ENCODE measurements at regions not wholly inside any gene's neighbourhood (a gene's known extent, or its start where the extent isn't known, plus 50 kb on each side); places are given as distances from the start of the nearest gene placed in this dataset.

- TF ChIP-seq CTCF (IDR thresholded peaks at IDR 0.05), result no peak
- TF ChIP-seq POLR2A (IDR thresholded peaks at IDR 0.05), result no peak
Observed at GRCh38 chr6:40288919-40289318, 298.2 kb downstream of the LRFN2 start.
